KMS-11 (cell line): ENCODE measurements at regions not wholly inside any gene's neighbourhood (a gene's known extent, or its start where the extent isn't known, plus 50 kb on each side); places are given as distances from the start of the nearest gene placed in this dataset.

Experiments used
- H2AFZ ChIP-seq: fragments of 200-600 bp; sonication (generic); 2 replicates; pipeline ENCODE4 v1.6.1; 2016; ENCODE audit warnings: antibody characterized with exemption, mixed run types, low read depth
- H3K27ac ChIP-seq: fragments of 200-600 bp; sonication (generic); 2 replicates; pipeline ENCODE4 v1.6.1; 2016; ENCODE audit warnings: mild to moderate bottlenecking, mixed run types
- H3K27me3 ChIP-seq: fragments of 200-600 bp; sonication (generic); 2 replicates; pipeline ENCODE4 v1.6.1; 2017; ENCODE audit warnings: mild to moderate bottlenecking, low read depth, mixed run types, moderate library complexity; ENCODE audit not compliant: insufficient read depth
- H3K36me3 ChIP-seq: fragments of 200-600 bp; sonication (generic); 2 replicates; pipeline ENCODE4 v1.6.1; 2017; ENCODE audit warnings: mild to moderate bottlenecking, mixed run types; ENCODE audit not compliant: insufficient read depth
- H3K4me1 ChIP-seq: fragments of 200-600 bp; sonication (generic); 2 replicates; pipeline ENCODE4 v1.6.1; 2016; ENCODE audit warnings: mild to moderate bottlenecking, low read depth, mixed run types; ENCODE audit not compliant: poor library complexity, severe bottlenecking
- H3K4me2 ChIP-seq: fragments of 200-600 bp; sonication (generic); 2 replicates; pipeline ENCODE4 v1.7.0; 2016; ENCODE audit warnings: mild to moderate bottlenecking, mixed run types
- H3K4me3 ChIP-seq: fragments of 200-600 bp; sonication (generic); IDR thresholded peaks from 2 replicates; pipeline ENCODE4 v1.6.1; 2017; ENCODE audit warnings: low read depth, low read length, mixed read lengths; ENCODE audit not compliant: insufficient read depth
- H3K79me2 ChIP-seq: fragments of 200-600 bp; sonication (generic); 2 replicates; pipeline ENCODE4 v1.6.1; 2016; ENCODE audit warnings: low read depth, mixed run types; ENCODE audit not compliant: insufficient read depth
- H3K9ac ChIP-seq: fragments of 200-600 bp; sonication (generic); 2 replicates; pipeline ENCODE4 v1.6.1; 2016; ENCODE audit warnings: mild to moderate bottlenecking, mixed run types
- H4K20me1 ChIP-seq: fragments of 200-600 bp; sonication (generic); 2 replicates; pipeline ENCODE4 v1.6.1; 2016; ENCODE audit warnings: mild to moderate bottlenecking, mixed run types; ENCODE audit not compliant: insufficient read depth
- TF ChIP-seq, protein P1 (sequence below): fragments of 200-600 bp; sonication (generic); conservative IDR thresholded peaks from 2 replicates; pipeline ENCODE4 v1.6.1; 2017; ENCODE audit warnings: low read depth, mild to moderate bottlenecking, antibody characterized with exemption, low read length, moderate library complexity, mixed read lengths

DNA sequence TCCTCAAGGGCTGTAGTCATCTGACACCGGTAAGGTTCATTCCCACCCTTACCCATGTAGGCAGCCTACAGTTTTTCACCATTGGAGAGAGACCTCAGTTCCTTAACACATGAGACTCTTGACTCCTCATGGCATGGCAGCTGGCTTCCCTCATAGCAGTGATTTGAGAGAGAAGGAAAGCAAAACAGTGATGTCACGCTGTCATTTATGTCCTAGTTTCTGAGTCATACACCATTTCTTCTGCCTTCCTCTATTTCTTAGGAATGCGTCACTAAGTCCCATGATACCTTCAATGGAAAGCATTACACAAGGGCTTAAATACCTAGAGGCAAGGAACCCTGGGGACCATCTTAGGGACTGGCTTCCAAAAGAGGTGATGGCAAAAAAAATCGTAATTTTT is 226.1 kb downstream of the SPCS3 start:
- TF ChIP-seq, protein P1, sequence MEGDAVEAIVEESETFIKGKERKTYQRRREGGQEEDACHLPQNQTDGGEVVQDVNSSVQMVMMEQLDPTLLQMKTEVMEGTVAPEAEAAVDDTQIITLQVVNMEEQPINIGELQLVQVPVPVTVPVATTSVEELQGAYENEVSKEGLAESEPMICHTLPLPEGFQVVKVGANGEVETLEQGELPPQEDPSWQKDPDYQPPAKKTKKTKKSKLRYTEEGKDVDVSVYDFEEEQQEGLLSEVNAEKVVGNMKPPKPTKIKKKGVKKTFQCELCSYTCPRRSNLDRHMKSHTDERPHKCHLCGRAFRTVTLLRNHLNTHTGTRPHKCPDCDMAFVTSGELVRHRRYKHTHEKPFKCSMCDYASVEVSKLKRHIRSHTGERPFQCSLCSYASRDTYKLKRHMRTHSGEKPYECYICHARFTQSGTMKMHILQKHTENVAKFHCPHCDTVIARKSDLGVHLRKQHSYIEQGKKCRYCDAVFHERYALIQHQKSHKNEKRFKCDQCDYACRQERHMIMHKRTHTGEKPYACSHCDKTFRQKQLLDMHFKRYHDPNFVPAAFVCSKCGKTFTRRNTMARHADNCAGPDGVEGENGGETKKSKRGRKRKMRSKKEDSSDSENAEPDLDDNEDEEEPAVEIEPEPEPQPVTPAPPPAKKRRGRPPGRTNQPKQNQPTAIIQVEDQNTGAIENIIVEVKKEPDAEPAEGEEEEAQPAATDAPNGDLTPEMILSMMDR: no peak
- no peak overlapping the region for H3K4me3 ChIP-seq

DNA sequence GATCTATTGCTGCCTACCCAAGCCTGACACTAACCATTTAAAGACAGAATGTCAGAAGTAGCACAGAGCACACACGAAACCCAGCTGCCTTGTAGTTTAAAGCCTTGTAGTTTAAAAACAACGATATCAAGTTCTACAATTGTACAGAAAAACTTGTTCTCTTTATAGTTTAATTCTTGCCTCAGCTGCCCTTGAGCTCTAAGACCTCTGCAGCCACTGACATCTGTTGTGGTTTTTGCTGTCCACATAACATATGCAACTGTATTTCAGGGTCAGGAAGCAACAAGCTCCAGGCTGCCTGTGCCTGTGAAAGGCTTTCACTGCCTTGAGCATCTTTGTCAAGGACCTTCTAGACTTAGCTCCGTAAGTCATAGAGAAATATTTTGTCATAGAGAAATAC is 227.2 kb downstream of the SPCS3 start:
- Histone ChIP-seq H4K20me1 (no peaks in the 10 kb centered on the region), H3K4me2 (no peak overlapping the region), H3K4me1 (no peaks in the 10 kb centered on the region), H3K9ac (no peak overlapping the region), H3K36me3 (no peaks in the 10 kb centered on the region), H3K27me3 (no peaks in the 10 kb centered on the region), H3K27ac (no peak overlapping the region), H3K4me3 (no peak overlapping the region), H3K79me2 (no peaks in the 10 kb centered on the region), H2AFZ (no peak overlapping the region)
- TF ChIP-seq, protein P1: no peak

More for the DNA sequence above, 226.1 kb downstream of the SPCS3 start:
- H3K9ac ChIP-seq: no peak overlapping the region
- no peaks in the 10 kb centered on the region for H3K4me1 ChIP-seq
- H3K27ac ChIP-seq: no peak overlapping the region
- no peaks in the 10 kb centered on the region for H4K20me1 ChIP-seq
- no peak overlapping the region for H2AFZ ChIP-seq
- no peaks in the 10 kb centered on the region for H3K36me3 ChIP-seq
- H3K79me2 ChIP-seq: no peaks in the 10 kb centered on the region
- H3K27me3 ChIP-seq: no peaks in the 10 kb centered on the region
- H3K4me2 ChIP-seq: no peak overlapping the region

DNA sequence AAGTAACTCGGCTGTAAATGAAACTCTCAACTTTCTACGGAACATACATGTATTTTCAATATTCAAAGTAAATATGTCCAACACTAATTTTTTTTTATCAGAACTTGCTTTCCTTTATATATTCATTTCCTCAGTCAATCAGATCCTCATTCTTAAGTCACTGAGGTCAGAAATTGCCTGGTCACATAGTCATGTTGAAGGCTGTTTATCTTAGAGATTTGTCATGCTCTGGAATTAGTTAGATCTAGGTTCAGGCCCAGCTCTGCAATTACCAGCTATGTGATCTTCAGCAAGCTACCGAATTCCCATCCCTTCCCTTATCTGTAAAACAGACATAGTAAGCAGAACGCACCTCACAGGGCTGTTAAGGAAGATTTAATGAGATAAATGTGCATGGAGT is 228.8 kb downstream of the SPCS3 start:
- Histone ChIP-seq H3K27ac (no peak overlapping the region), H3K4me2 (no peak overlapping the region), H3K79me2 (no peaks in the 10 kb centered on the region), H3K4me3 (no peak overlapping the region), H3K36me3 (no peaks in the 10 kb centered on the region), H3K9ac (no peak overlapping the region), H4K20me1 (no peaks in the 10 kb centered on the region), H3K4me1 (no peaks in the 10 kb centered on the region), H2AFZ (no peak overlapping the region), H3K27me3 (no peaks in the 10 kb centered on the region)
- TF ChIP-seq, protein P1: no peak

- Histone ChIP-seq H3K4me2 (no peak overlapping the region), H3K4me1 (no peaks in the 10 kb centered on the region), H3K4me3 (no peak overlapping the region), H3K27ac (no peak overlapping the region), H3K79me2 (no peaks in the 10 kb centered on the region), H4K20me1 (no peaks in the 10 kb centered on the region), H3K9ac (no peak overlapping the region), H2AFZ (no peak overlapping the region), H3K27me3 (no peaks in the 10 kb centered on the region), H3K36me3 (no peaks in the 10 kb centered on the region)
- TF ChIP-seq, protein P1: no peak
Measured at GRCh38 chr4:176549161-176549865, 229.5 kb downstream of the SPCS3 start.
